Transverse colon (tissue), 4 donors: ENCODE measurements at regions not wholly inside any gene's neighbourhood (a gene's known extent, or its start where the extent isn't known, plus 50 kb on each side); places are given as distances from the start of the nearest gene placed in this dataset.

ENCODE experiments used
- DNase-seq: peaks from one replicate; pipeline ENCODE4 v3.0.0-alpha.2; 2019
- H3K27ac ChIP-seq, 4 donors: fragments of 200-600 bp; sonication (generic); 2 replicates each; pipeline ENCODE4 v1.5.1; 2016 to 2018; ENCODE audit warnings: inconsistent platforms in 4 of 4
- H3K27me3 ChIP-seq: fragments of 200-600 bp; sonication (generic); 2 replicates; pipeline ENCODE4 v1.5.1; 2017; ENCODE audit warnings: inconsistent platforms
- H3K36me3 ChIP-seq, 4 donors: fragments of 200-600 bp; sonication (generic); 2 replicates each; pipeline ENCODE4 v1.5.1; 2017 to 2019; ENCODE audit warnings: inconsistent platforms in 4 of 4
- H3K4me1 ChIP-seq, 4 donors: fragments of 200-600 bp; sonication (generic); 2 replicates each; pipeline ENCODE4 v1.5.1; 2017 to 2020; ENCODE audit warnings: inconsistent platforms in 4 of 4
- H3K4me3 ChIP-seq, 4 donors: fragments of 200-600 bp; sonication (generic); 1 replicate in 1 of 4; 2 replicates in 3 of 4; pipeline versions ENCODE4 v1.5.1 to v1.6.1; 2017 to 2019; ENCODE audit warnings: inconsistent platforms in 4 of 4
- H3K9me3 ChIP-seq, 2 donors: fragments of 200-600 bp; sonication (generic); 2 replicates each; pipeline ENCODE4 v1.5.1; 2017 to 2019; ENCODE audit warnings: inconsistent platforms in 2 of 2
- EP300 ChIP-seq: sonication (generic); formaldehyde crosslinking; IDR thresholded peaks from one replicate; pipeline ENCODE4 v1.6.1; 2017; ENCODE audit warnings: antibody characterized with exemption, low read depth
- POLR2A ChIP-seq: fragments of 450-650 bp; IDR thresholded peaks from one replicate; pipeline ENCODE4 v1.6.1; 2016; ENCODE audit warnings: antibody characterized with exemption, mild to moderate bottlenecking, moderate library complexity
- POLR2AphosphoS5 ChIP-seq, 3 donors: sonication (generic); formaldehyde crosslinking; IDR thresholded peaks; one replicate each; pipeline ENCODE4 v1.6.1; 2016; ENCODE audit warnings: antibody characterized with exemption in 3 of 3
- WGBS, 2 donors: methylation state at CpG; one replicate each; pipeline ENCODE4 v1.1.5; 2018; ENCODE audit warnings: low coverage in 1 of 2; 5-methylcytosine and 5-hydroxymethylcytosine counted together
- in situ Hi-C, 4 donors: fragments of 200-750 bp; cut with MboI; loops; one replicate each; pipeline versions ENCODE4 v1.15.0 to v1.15.1; 2017; ENCODE audit warnings: low sequenced_read_pairs in 3 of 4, low pct_ligation_motif_present in 1 of 4, low pct_unique_long_range_greater_than_20kb in 1 of 4
- intact Hi-C: fragments of 100-400 bp; cut with DNase I; formaldehyde crosslinking; loops from one replicate; pipeline ENCODE4 v1.15.1; 2023; ENCODE audit warnings: low total_unique reads
- TF ChIP-seq, protein P1 (sequence below), 5 experiments: fragments of 200-600 bp in 3 of 5; fragments of 450-650 bp in 2 of 5; sonication (generic) in 3 of 5; IDR thresholded peaks; 1 replicate in 2 of 5; 2 replicates in 3 of 5; pipeline ENCODE4 v1.5.1; 2016 to 2017; ENCODE audit warnings: antibody characterized with exemption in 5 of 5, inconsistent platforms in 3 of 5, mild to moderate bottlenecking in 2 of 5, moderate library complexity in 1 of 5

DNA sequence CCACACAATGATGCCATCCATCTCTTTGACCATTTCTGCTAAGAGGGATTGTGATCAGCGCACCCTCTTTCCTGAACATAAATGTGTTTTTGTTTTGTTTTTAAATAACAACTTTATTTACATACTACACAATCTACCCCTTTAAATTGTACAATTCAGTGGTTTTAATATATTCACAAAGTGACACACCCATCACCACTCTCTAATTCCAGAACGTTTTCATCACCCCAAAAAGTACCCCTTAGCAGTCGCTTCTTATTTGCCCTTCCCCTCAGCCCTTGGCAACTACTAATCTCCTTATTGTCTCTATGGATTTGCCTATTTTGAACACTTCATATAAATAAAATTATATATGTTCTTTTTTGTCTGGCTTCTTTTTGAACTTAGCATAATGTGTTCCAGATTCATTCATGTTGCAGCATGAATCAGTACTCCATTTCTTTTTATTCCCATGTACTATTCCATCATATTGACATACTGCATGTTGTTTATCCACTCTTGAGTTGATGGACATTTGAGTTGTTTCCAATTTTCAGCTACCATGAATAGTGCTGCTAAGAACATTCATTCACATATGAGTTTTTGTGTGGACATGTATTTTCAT, 150.9 kb upstream of the NABP1 start:
- WGBS, 2 donors = 74 to 82% methylated on average over 3 of the region's 3 CpGs
- Histone ChIP-seq H3K36me3 (no peaks in the 10 kb centered on the region), H3K4me1 (no peaks in the 10 kb centered on the region), H3K27me3 (no peaks in the 10 kb centered on the region), H3K27ac (no peak overlapping the region), H3K4me3 (no peak overlapping the region), H3K9me3 (no peaks in the 10 kb centered on the region)
- in situ Hi-C loops = loop anchor here in 1 of 4 donors (10.0 kb wide), 1 partner anchor 472 kb away; no protein-coding TSS in a partner anchor
- TF ChIP-seq, protein P1, sequence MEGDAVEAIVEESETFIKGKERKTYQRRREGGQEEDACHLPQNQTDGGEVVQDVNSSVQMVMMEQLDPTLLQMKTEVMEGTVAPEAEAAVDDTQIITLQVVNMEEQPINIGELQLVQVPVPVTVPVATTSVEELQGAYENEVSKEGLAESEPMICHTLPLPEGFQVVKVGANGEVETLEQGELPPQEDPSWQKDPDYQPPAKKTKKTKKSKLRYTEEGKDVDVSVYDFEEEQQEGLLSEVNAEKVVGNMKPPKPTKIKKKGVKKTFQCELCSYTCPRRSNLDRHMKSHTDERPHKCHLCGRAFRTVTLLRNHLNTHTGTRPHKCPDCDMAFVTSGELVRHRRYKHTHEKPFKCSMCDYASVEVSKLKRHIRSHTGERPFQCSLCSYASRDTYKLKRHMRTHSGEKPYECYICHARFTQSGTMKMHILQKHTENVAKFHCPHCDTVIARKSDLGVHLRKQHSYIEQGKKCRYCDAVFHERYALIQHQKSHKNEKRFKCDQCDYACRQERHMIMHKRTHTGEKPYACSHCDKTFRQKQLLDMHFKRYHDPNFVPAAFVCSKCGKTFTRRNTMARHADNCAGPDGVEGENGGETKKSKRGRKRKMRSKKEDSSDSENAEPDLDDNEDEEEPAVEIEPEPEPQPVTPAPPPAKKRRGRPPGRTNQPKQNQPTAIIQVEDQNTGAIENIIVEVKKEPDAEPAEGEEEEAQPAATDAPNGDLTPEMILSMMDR (IDR thresholded peaks at IDR 0.05) = no peak
- no peak for TF ChIP-seq POLR2A
- TF ChIP-seq POLR2AphosphoS5 (IDR thresholded peaks at IDR 0.05) = no peak
- no peak for TF ChIP-seq EP300
- DNase-seq = no peak
- intact Hi-C loops = no loop called here

DNA sequence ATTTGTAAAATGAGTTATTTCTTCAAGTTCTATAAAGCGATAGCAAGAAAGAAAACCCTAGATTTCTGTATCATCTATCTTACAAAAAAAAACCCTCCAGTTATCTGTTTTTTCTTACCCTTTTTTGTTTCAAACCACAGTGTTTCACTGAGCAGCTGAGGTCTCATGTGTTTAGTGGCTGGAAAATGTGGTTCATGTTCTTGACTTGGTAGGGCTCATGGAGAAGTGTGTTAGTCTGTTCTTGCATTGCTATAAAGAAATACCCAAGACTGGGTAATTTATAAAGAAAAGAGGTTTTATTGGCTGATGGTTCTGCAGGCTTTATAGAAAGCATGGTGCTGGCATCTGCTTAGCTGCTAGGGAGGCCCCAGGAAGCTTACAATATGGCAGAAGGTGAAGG, 147.3 kb upstream of the NABP1 start:
- Histone ChIP-seq H3K4me3 (no peak overlapping the region), H3K27me3 (no peaks in the 10 kb centered on the region), H3K9me3 (no peaks in the 10 kb centered on the region), H3K4me1 (no peaks in the 10 kb centered on the region), H3K36me3 (no peaks in the 10 kb centered on the region), H3K27ac (no peak overlapping the region)
- DNase-seq = no peak
- 91 to 100% methylated on average over 1 of the region's 1 CpG for WGBS, 2 donors
- in situ Hi-C loops = no loop called here
- intact Hi-C loops = no loop called here
- TF ChIP-seq POLR2AphosphoS5 (IDR thresholded peaks at IDR 0.05) = no peak
- TF ChIP-seq, protein P1 (IDR thresholded peaks at IDR 0.05) = no peak
- no peak for TF ChIP-seq POLR2A
- TF ChIP-seq EP300 = no peak

DNA sequence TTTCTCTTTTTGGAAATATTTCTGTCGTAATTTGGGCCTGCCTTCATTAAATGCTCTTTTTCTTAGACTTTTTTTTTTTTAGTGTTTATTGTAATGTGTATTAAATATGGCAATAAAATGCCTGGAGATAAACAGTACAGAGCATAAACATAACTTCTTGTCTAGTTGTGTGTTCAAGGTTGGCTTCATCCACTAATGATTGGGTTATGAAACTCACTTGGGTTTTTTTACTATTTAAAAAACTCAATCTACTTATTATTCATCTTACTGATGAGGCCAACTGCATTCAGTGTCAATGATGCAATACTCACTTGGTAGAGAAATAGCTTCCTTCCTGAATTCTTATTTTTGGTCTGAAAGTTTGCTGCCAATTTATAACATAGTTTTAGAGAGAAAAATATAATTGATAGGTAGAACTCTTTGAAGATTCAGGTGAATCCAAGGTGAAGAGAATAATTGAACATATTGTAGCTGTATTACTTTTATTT, 144.2 kb upstream of the NABP1 start:
- H3K27me3 ChIP-seq = no peaks in the 10 kb centered on the region
- in situ Hi-C loops = no loop called here
- no peaks in the 10 kb centered on the region for H3K36me3 ChIP-seq
- DNase-seq = no peak
- no peaks in the 10 kb centered on the region for H3K9me3 ChIP-seq
- H3K4me3 ChIP-seq = no peak overlapping the region
- TF ChIP-seq, protein P1 (IDR thresholded peaks at IDR 0.05) = no peak
- TF ChIP-seq EP300 (no peak), POLR2A (no peak), POLR2AphosphoS5 (IDR thresholded peaks at IDR 0.05) (no peak)
- no peaks in the 10 kb centered on the region for H3K4me1 ChIP-seq
- intact Hi-C loops = no loop called here
- H3K27ac ChIP-seq = no peak overlapping the region
- WGBS, 2 donors = 69 to 80% methylated on average over 1 of the region's 1 CpG

DNA sequence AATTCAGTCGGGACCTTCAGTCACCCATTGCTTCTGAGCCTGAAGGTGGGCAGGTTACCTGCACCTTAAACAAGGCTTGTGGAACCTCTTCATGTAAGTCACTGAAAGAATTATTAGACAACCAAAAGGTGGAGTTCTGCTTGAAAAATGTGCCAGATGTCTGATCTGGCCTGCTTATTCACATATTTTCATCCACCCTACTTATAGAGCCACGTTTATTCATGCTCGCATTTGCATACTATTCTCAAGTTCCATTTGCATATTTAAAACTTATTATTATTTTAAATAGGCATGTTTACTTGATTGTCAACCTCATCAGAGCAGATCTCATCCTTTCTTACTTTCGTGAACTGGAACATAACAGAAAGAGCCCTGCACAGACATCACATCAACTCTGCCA, 140.0 kb upstream of the NABP1 start:
- TF ChIP-seq, protein P1 (IDR thresholded peaks at IDR 0.05) = no peak
- no peak for TF ChIP-seq EP300
- H3K36me3 ChIP-seq = no peaks in the 10 kb centered on the region
- H3K4me3 ChIP-seq = no peak overlapping the region
- WGBS, 2 donors = 83 to 88% methylated on average over 3 to 4 of the region's 4 CpGs
- H3K27me3 ChIP-seq = no peaks in the 10 kb centered on the region
- in situ Hi-C loops = no loop called here
- no peak for DNase-seq
- intact Hi-C loops = no loop called here
- no peak overlapping the region for H3K27ac ChIP-seq
- H3K4me1 ChIP-seq = no peaks in the 10 kb centered on the region
- no peaks in the 10 kb centered on the region for H3K9me3 ChIP-seq
